SK-N-SH treated with all-trans-retinoic acid at 6 μM for 48 hours (cell line): ENCODE measurements at regions not wholly inside any gene's neighbourhood (a gene's known extent, or its start where the extent isn't known, plus 50 kb on each side); places are given as distances from the start of the nearest gene placed in this dataset.

Experiments used
- ATAC-seq: fragments of 200-7000 bp; cut with Tn5 transposase; 3 replicates; pipeline ENCODE4 v1.9.1; 2020; ENCODE audit warnings: mild to moderate bottlenecking, moderate library complexity
- ARNTL ChIP-seq: fragments of 450-650 bp; formaldehyde crosslinking; IDR thresholded peaks from 2 replicates; pipeline ENCODE4 v1.5.0; 2020; ENCODE audit warnings: low read depth, mild to moderate bottlenecking, moderate library complexity, borderline replicate concordance
- BACH2 ChIP-seq: fragments of 250-450 bp; sonication (Bioruptor Pico); IDR thresholded peaks from 2 replicates; pipeline ENCODE4 v1.9.0; 2021; ENCODE audit warnings: mild to moderate bottlenecking, borderline replicate concordance
- CREB5 ChIP-seq: fragments of 250-450 bp; sonication (Bioruptor Pico); IDR thresholded peaks from 2 replicates; pipeline ENCODE4 v1.5.1; 2020; ENCODE audit warnings: low read depth, mild to moderate bottlenecking, moderate library complexity
- CSDC2 ChIP-seq: fragments of 250-450 bp; sonication (Bioruptor Pico); IDR thresholded peaks from 2 replicates; pipeline ENCODE4 v1.5.0; 2020; ENCODE audit warnings: mild to moderate bottlenecking, moderate library complexity
- ESRRG ChIP-seq: fragments of 250-450 bp; sonication (Bioruptor Pico); IDR thresholded peaks from 2 replicates; pipeline ENCODE4 v1.6.1; 2021; ENCODE audit warnings: mild to moderate bottlenecking
- GLIS3 ChIP-seq: fragments of 250-450 bp; sonication (Bioruptor Pico); IDR thresholded peaks from 2 replicates; pipeline ENCODE4 v1.5.0; 2020; ENCODE audit warnings: mild to moderate bottlenecking, moderate library complexity
- ISL1 ChIP-seq: fragments of 250-450 bp; sonication (Bioruptor Pico); IDR thresholded peaks from 2 replicates; pipeline ENCODE4 v2.1.2; 2022; ENCODE audit warnings: mild to moderate bottlenecking, moderate library complexity
- OSR1 ChIP-seq: fragments of 250-450 bp; sonication (Bioruptor Pico); IDR thresholded peaks from 2 replicates; pipeline ENCODE4 v1.8.0; 2022; ENCODE audit warnings: moderate library complexity, mild to moderate bottlenecking, inconsistent platforms
- POU6F1 ChIP-seq: fragments of 250-450 bp; sonication (Bioruptor Pico); IDR thresholded peaks from 2 replicates; pipeline ENCODE4 v1.8.0; 2021; ENCODE audit warnings: low read depth, mild to moderate bottlenecking, moderate library complexity, borderline replicate concordance
- PPARA ChIP-seq: fragments of 250-450 bp; sonication (Bioruptor Pico); IDR thresholded peaks from 2 replicates; pipeline ENCODE4 v1.5.0; 2020; ENCODE audit warnings: mild to moderate bottlenecking, borderline replicate concordance
- RARB ChIP-seq: fragments of 250-450 bp; sonication (Bioruptor Pico); IDR thresholded peaks from 2 replicates; pipeline ENCODE4 v1.8.0; 2021; ENCODE audit warnings: mild to moderate bottlenecking, moderate library complexity
- SNAI2 ChIP-seq: fragments of 250-450 bp; sonication (Bioruptor Pico); IDR thresholded peaks from 2 replicates; pipeline ENCODE4 v1.5.0; 2020; ENCODE audit warnings: mild to moderate bottlenecking, moderate library complexity
- TCF4 ChIP-seq: fragments of 250-450 bp; sonication (Bioruptor Pico); IDR thresholded peaks from 2 replicates; pipeline ENCODE4 v1.8.0; 2021; ENCODE audit warnings: mild to moderate bottlenecking, moderate library complexity, borderline replicate concordance
- TOX ChIP-seq: fragments of 250-450 bp; sonication (Bioruptor Pico); IDR thresholded peaks from 2 replicates; pipeline ENCODE4 v1.8.0; 2021; ENCODE audit warnings: mild to moderate bottlenecking, moderate library complexity, borderline replicate concordance
- ZC3H10 ChIP-seq: fragments of 250-450 bp; sonication (Bioruptor Pico); IDR thresholded peaks from 2 replicates; pipeline ENCODE4 v1.5.1; 2021; ENCODE audit warnings: mild to moderate bottlenecking, moderate library complexity
- ZFP3 ChIP-seq: fragments of 250-450 bp; sonication (Bioruptor Pico); IDR thresholded peaks from 2 replicates; pipeline ENCODE4 v1.5.0; 2020; ENCODE audit warnings: mild to moderate bottlenecking, moderate library complexity
- ZFP30 ChIP-seq: fragments of 450-650 bp; formaldehyde crosslinking; IDR thresholded peaks from 2 replicates; pipeline ENCODE4 v1.5.0; 2022; ENCODE audit warnings: mild to moderate bottlenecking, moderate library complexity
- ZNF565 ChIP-seq: fragments of 450-650 bp; formaldehyde crosslinking; conservative IDR thresholded peaks from 2 replicates; pipeline ENCODE4 v1.5.0; 2020; ENCODE audit warnings: low read depth, mild to moderate bottlenecking, moderate library complexity
- ZNF70 ChIP-seq: fragments of 450-650 bp; formaldehyde crosslinking; IDR thresholded peaks from 2 replicates; pipeline ENCODE4 v1.5.0; 2020; ENCODE audit warnings: mild to moderate bottlenecking, moderate library complexity
- ZNF8 ChIP-seq: fragments of 450-650 bp; formaldehyde crosslinking; IDR thresholded peaks from 2 replicates; pipeline ENCODE4 v1.5.0; 2020; ENCODE audit warnings: mild to moderate bottlenecking, moderate library complexity
- TF ChIP-seq, protein P1 (sequence below): fragments of 250-450 bp; sonication (Bioruptor Pico); IDR thresholded peaks from 2 replicates; pipeline ENCODE4 v1.5.1; 2021; ENCODE audit warnings: mild to moderate bottlenecking, moderate library complexity
- TF ChIP-seq, protein P2 (sequence below): fragments of 250-450 bp; sonication (Bioruptor Pico); IDR thresholded peaks from 2 replicates; pipeline ENCODE4 v1.8.0; 2020; ENCODE audit warnings: mild to moderate bottlenecking, moderate library complexity, borderline replicate concordance

GRCh38 chr17:22138861-22139469, 446.6 kb downstream of the KCNJ18 start (continued):
- TF ChIP-seq, protein P1, sequence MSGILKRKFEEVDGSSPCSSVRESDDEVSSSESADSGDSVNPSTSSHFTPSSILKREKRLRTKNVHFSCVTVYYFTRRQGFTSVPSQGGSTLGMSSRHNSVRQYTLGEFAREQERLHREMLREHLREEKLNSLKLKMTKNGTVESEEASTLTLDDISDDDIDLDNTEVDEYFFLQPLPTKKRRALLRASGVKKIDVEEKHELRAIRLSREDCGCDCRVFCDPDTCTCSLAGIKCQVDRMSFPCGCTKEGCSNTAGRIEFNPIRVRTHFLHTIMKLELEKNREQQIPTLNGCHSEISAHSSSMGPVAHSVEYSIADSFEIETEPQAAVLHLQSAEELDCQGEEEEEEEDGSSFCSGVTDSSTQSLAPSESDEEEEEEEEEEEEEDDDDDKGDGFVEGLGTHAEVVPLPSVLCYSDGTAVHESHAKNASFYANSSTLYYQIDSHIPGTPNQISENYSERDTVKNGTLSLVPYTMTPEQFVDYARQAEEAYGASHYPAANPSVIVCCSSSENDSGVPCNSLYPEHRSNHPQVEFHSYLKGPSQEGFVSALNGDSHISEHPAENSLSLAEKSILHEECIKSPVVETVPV (CRISPR knock-in tag): no peak

DNA sequence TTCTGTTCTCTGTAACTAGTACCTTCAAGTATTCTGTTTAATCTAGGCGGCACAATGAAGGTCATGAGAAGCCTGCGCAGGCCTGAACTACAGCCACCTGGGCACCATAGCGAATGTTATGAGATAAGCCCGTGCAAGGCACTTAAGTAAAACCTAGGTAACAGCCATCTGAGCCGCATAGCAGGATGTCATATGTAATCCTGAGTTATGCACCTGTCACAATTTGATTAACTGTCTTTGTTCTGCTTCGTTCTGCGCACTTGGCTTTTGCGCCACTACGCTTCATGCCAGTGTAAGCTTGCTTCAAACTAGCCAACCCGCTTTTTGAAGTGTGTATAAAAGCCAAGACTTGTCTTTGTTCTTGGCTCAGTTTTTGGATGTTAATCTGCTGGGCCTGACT, 449.8 kb downstream of the KCNJ18 start:
- TF ChIP-seq ZNF8 (CRISPR knock-in tag) (no peak), ESRRG (CRISPR knock-in tag) (no peak), ARNTL (CRISPR knock-in tag) (no peak), CSDC2 (CRISPR knock-in tag) (no peak), POU6F1 (CRISPR knock-in tag) (no peak), TOX (CRISPR knock-in tag) (no peak), RARB (CRISPR knock-in tag) (no peak), ZNF70 (CRISPR knock-in tag) (no peak), TCF4 (no peak), ZC3H10 (CRISPR knock-in tag) (no peak), OSR1 (CRISPR knock-in tag) (no peak), ZFP30 (CRISPR knock-in tag) (no peak), GLIS3 (CRISPR knock-in tag) (no peak), ISL1 (CRISPR knock-in tag) (no peak), PPARA (CRISPR knock-in tag) (no peak), CREB5 (CRISPR knock-in tag) (no peak), ZFP3 (no peak), SNAI2 (CRISPR knock-in tag) (no peak)
- TF ChIP-seq, protein P1 (CRISPR knock-in tag): no peak
- TF ChIP-seq, all 23 proteins: peak for 0
- no peak for ATAC-seq

DNA sequence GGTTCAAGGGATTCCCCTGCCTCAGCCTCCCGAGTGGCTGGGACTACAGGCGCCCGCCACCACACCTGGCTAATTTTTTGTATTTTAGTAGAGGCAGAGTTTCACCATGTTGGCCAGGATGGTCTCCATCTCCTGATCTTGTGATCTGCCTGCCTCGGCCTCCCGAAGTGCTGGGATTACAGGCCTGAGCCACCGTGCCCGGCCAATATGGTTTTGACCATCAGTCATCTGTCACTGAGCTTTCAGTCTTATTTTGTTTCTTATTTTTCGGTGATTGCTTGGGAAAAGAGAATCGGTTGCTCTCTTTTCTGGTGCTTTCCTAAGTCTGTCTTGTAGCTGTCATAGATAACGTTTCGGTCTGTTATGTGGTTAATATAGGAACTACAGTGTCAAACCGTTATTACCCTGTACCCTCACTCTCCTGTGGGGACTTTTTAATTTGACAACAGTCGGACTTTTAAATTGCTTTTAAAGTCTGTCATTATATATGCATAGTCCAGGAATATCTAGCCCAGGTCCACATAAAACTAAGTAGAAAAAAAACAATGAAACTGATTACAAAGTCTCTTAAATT, 453.4 kb downstream of the KCNJ18 start:
- no peak for TF ChIP-seq ZFP3

GRCh38 chr17:22158364-22158763, 466.0 kb downstream of the KCNJ18 start:
- no peak for ATAC-seq
- no peak for TF ChIP-seq PPARA (CRISPR knock-in tag)
- TF ChIP-seq SNAI2 (CRISPR knock-in tag): no peak
- TF ChIP-seq ESRRG (CRISPR knock-in tag): no peak
- no peak for TF ChIP-seq POU6F1 (CRISPR knock-in tag)
- TF ChIP-seq GLIS3 (CRISPR knock-in tag): no peak
- TF ChIP-seq, protein P2, sequence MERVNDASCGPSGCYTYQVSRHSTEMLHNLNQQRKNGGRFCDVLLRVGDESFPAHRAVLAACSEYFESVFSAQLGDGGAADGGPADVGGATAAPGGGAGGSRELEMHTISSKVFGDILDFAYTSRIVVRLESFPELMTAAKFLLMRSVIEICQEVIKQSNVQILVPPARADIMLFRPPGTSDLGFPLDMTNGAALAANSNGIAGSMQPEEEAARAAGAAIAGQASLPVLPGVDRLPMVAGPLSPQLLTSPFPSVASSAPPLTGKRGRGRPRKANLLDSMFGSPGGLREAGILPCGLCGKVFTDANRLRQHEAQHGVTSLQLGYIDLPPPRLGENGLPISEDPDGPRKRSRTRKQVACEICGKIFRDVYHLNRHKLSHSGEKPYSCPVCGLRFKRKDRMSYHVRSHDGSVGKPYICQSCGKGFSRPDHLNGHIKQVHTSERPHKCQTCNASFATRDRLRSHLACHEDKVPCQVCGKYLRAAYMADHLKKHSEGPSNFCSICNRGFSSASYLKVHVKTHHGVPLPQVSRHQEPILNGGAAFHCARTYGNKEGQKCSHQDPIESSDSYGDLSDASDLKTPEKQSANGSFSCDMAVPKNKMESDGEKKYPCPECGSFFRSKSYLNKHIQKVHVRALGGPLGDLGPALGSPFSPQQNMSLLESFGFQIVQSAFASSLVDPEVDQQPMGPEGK (CRISPR knock-in tag): no peak
- TF ChIP-seq ZNF70 (CRISPR knock-in tag): no peak
- no peak for TF ChIP-seq ZC3H10 (CRISPR knock-in tag)
- no peak for TF ChIP-seq BACH2
- no peak for TF ChIP-seq RARB (CRISPR knock-in tag)
- no peak for TF ChIP-seq ZFP3
- no peak for TF ChIP-seq ZNF565 (CRISPR knock-in tag)
- TF ChIP-seq CREB5 (CRISPR knock-in tag): no peak

More for the DNA sequence above, 453.4 kb downstream of the KCNJ18 start:
- no peak for ATAC-seq
